ENCODE measurements at regions not wholly inside any gene's neighbourhood (a gene's known extent, or its start where the extent isn't known, plus 50 kb on each side); places are given as distances from the start of the nearest gene placed in this dataset.

DNA sequence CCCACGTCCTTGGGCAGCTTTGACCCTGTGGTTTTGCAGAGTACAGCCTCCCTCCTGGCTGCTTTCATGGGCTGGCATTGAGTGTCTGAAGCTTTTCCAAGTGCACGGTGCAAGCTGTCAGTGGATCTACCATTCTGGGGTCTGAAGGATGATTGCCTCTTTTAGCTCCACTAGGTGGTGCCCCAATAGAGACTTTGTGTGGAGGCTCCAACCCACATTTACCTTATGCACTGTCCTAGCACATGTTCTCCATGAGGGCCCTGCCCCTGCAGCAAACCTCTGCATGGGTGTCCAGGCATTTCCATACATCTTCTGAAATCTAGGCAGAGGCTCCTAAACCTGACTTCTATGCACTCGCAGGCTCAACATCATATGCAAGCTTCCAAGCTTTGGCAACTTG lies 644.2 kb upstream of the CDH9 start:
- DNase-seq, result no peak

DNA sequence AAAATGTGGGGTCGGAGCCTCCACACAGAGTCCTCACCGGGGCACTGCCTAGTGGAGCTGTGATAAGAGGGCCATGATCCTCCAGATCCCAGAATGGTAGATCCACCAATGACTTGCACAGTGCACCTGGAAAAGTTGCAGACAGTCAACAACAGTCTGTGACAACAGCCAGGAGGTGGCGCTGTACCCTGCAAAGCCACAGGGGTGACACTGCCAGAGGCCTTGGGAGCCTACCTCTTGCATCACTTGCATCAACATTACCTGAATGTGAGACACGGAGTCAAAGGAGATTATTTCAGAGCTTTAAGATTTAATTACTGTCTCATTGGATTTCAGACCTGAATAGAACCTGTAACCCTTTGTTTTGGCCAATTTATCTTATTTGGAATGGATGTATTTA lies 614.1 kb upstream of the CDH9 start:
- DNase-seq, result no peak

DNA sequence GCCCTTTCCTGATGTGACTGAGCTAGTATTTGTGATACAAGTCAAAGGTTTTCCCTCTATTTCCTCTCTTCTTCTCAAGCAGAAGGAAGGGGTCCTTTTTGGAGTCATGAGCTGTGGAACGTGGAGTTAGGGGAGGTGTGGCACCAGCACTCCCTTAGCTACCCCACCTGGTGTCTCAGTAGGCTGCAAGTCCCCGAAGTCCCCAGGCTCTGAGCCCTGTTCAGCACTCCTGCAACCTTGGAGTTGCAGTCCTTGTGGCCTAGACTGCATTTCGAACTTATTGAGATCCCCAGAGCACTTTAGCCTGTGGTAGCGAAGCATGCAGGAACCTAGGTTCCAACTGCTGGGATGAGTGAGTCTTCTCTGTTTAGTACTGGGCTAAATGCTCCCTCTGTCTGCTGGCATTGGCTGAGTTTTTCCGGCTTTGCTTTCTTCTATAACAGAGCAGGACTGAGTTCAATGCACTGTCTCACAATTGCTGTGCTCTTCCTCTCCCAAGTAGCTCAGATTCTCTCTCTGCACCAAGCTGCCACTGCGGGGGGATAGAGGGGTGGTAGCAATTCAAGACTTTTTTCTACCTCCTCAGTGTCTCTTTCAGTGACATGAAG lies 600.7 kb upstream of the CDH9 start:
- no peak for DNase-seq

DNA sequence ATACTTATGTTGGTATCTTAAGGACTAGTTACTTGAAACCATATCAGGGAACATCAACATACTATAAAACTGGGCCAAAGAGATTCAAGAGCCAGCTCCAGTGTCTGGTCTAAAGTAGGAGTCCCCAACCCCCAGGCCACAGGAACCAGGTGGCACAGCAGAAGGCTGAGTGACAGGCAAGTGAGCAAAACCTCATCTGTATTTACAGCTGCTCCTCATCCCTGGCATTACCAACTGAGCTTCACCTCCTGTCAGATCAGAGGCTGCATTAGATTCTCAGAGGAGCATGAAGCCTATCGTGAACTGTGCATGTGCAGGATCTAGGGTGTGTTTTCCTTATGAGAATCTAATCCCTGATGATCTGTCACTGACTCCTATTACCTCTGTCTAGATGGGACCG lies 581.6 kb upstream of the CDH9 start:
- no peak for DNase-seq

DNA sequence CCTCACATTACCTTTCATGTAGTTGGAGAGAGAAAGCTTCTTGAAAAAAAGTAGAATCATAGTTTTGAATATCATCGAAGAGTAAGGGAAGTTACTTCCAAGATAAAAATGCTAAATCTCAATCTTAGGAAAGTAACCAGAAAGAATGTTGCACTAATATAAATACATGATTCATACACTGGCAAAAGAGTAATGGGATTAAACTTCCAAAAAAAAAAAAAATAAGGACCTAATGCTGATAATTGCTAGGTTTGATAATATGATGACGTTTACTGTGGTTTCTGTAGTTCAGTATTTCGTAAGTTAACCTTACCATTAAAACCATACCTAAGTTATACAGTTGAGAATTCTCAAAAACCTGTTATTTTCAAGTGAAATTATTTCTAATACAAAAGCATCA lies 573.8 kb upstream of the CDH9 start:
- DNase-seq, result no peak

DNA sequence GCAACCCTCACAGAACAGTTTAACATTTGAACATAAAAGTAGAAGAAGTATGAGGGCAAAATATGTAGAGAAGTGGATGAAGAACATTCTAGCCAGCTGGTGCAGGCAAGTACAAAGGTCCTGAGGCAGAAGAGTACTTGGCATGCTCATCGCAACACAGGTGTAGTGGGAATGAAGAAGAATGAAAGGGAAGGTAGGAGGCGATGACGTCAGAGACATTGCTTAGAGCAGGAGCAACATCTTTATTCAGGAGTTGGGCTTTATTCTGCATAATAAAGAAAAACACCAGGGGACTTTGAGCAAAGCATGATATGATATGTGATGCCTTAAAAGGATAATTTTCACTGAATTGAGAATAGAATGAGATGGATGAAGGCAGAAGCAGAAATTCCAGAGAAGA lies 570.6 kb upstream of the CDH9 start:
- no peak for DNase-seq

DNA sequence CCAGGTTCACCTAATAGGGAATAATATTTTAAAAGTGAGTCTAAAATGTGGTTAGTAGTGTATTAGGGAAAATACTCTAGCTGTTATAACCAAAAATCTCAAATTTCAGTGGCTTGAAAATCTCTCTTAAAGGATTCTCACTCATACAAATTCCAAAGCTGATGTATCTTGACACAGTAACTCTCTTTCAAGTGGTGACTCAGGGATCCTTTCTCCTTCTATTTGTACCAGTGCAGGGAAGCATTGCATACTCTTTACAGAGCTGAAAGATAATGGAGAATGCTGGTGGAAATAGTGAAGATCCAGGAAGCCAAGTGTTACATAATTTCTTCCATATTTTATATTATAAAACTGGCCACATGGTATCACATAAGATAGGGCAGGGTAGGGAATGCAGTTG lies 560.2 kb upstream of the CDH9 start:
- no peak for DNase-seq

DNA sequence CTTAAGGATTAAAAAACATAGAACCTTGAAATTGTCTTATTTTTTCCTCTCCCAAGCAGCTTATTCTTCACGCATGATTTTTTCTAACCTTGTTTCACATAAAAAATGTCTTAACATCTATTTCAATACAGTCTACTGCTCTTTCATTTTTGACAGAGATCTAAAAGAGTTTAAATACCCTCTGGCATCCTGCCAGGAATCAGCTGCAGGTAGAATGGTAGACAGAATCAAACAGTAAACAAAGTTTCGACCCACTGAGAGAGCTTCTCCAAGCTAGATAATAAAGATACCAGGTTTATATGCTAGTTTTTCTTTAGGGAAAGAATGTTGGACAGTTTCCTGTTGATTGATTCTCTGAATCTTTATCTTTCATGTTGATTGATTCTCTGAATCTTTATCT lies 555.8 kb upstream of the CDH9 start:
- peak; percentile 12 for DNase-seq

DNA sequence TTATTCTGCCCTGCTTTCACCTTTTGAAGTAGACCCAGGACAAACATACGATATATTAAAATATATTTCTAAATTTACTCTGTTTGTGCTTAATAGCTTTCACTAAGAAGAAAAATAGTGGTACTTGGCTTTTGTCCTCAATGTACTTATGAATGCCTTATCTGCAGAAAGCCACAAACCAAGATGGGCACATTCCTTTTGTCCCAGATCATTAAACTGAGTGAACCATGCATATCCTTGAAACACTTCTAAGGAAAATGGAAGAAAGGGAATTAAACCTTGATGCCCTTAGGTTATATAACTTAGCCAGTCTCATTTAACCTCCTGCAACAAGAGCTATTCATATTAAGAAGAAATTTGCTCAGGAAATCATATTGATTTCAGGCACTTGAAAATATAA lies 553.8 kb upstream of the CDH9 start:
- no peak for DNase-seq

DNA sequence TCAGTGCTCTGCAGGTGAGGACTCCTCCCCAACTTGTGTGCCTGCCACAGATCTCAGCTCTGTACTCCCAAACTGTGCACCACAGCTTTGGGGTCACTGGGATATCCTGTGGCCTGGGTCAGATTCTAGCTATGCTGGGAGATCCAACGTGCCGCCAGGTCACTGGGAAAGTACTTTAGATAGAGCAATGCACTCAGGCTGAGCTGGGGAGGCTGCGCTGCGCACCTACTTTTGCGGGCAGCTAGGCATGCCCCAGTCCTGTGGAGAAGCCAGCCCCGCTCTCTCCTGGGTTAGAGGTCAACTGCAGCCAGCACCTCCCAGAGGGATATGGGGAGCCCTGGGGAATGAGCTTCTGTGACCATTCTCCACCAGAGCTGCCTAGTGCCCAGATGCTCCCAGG lies 552.1 kb upstream of the CDH9 start:
- no peak for DNase-seq

DNA sequence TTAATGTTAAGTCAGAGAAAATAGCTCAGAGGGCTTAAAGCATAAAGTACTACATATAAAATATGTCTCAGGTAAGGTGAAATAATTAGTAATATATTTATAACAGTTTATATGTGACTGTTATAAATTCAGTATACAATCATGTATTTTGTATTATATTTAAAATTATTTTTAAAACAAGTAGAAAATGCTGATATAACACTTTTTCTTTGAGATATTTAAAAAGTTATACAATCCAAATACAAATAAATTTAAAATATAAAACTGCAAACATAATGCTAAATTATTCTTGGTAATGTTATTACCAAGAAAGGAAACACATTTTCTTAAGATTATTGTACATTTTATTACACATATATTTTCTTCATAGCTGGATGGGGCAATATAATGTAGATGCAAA lies 539.9 kb upstream of the CDH9 start:
- DNase-seq, result no peak

DNA sequence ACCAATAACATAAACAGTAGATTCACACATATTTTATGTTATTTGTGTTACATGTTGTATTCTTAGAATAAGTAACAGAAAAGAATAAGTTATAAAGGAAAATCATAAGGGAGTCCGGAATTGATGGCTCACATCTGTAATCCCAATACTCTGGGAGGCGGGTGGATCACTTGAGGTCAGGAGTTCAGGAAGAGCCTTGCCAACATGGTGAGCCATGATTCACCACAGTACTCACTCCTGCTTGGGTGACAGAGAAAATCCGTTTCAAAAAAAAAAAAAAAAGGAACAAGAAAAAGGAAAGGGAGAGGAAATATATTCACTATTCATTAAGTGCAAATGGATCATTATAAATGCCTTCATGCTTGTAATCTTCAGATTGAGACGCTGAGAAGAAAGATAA lies 533.3 kb upstream of the CDH9 start:
- no peak for DNase-seq

DNA sequence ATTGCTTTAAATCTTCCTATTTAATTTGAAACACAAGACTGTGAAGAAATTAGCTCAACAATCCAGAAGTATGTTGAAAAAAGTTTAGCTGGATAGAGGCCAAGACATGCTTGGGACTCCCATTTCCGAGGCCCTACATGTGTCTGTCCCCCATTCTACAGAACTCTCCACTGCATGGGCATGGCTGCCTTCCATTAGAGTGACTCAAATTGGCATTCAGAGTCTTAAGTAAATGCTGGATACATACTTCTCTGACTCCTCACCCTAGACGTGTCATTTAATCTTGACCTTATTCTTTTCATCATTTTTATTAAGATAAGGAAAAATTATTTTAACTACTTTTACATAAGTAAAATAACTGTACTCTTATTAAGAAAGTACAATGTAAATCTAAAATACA lies 530.4 kb upstream of the CDH9 start:
- DNase-seq, result no peak

DNA sequence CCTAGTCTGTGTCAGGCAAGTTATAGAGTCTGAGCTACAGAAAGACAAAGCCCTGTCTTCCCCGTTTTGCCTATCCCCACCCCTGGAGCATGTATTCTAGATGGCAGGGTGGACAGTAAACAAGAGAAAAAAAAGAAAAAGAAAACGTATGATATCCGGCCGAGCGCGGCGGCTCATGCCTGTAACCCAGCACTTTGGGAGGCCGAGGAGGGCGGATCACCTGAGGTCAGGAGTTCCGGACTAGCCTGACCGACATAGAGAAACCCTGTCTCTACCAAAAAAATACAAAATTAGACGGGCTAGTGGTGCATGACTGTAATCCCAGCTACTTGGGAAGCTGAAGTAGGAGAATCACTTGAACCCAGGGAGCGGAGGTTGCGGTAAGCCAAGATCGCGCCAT lies 523.0 kb upstream of the CDH9 start:
- DNase-seq, result no peak

DNA sequence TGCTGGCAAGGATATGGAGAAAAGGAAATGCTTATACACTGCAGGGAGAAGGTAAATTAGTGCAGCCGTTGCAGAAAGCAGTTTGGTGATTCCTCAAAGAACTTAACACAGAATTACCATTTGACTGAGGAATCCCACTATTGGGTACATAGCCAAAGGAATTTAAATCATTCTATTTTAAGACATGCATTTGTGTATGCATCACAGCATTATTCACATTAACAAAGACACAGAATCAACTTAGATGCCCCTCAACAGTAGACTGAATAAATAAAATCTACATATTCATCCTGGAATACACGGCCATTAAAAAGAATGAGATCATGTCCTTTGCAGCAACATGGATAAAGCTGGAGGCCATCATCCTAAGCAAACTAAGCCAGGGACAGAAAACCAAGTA lies 510.1 kb upstream of the CDH9 start:
- DNase-seq, result no peak

DNA sequence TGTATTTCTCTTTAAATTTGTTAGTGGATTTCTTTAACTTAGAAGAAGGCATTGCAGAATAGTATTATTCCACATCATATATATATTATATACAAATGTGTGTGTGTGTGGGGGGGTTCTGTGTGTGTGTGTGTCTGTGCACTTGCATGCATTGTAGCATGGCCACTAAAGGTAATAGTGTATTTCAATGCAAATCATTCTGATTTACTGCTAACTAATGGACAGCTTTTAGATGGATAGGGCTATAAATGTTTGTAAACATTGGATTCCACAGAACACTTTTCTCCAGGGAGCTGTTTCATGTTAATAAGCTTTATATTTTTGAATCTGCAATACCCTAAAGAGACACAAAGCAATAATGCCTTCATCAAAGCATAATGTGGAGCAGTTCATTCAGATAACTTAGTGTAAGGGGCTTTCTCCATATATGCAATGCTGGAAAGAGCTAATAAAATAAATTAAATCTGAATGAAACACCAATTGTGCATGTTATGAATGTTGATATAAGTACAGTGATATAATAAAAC lies 496.7 kb upstream of the CDH9 start:
- peak; percentile 10 for DNase-seq

DNA sequence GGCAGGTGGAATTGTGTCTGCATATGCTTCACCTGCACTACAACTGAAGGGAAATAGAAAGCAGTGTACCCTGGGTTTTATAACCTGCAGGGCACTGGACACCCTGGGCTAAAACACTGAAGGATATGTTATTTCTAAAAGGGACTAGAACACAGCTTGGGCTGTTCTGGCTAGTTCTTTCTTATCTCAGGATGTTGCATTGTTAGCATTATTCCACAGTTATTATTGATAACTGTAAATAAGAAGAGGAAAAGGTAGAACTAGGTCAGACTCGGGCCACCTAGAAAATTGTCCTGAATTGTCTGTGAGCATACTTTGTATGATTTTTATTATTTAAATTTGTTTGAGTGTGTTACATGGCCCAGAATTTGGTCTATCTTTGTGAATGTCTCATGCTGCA lies 493.9 kb upstream of the CDH9 start:
- no peak for DNase-seq

DNA sequence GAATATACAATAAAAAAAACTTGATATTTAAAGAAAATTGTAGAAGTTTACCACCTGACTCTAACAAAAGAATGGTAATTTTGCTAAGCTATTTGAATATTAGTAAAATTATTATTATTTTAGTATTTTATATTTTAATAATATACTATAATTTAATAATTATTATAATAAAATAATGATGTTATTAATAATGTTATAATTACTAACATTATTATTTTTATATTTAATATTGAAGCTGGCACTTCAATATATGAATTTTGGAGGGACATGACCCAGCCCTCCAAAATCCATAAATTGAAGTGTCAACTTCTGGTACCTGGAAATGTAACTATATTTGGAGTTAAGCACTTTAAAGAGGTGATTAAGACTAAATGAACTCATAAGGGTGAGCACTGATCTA lies 486.1 kb upstream of the CDH9 start:
- no peak for DNase-seq

DNA sequence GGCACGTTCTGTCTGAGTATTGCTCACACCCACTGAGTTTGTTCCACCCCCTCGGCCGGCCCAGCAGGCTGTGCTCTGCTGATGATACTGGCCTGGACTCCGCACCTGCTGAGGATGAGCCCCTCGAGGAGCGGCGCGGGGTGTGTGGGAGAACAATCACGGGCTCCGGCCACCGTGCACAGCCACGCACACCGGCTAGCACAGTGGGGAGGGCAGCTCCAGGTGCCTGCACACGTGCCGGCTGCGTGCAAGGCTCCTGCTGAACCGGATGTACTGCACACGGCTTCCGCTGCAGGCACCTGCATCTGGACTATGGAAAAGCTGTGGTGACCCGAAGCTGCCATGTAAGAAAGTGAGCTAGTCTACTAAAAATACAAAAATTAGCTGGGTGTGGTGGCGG lies 485.2 kb upstream of the CDH9 start:
- no peak for DNase-seq

DNA sequence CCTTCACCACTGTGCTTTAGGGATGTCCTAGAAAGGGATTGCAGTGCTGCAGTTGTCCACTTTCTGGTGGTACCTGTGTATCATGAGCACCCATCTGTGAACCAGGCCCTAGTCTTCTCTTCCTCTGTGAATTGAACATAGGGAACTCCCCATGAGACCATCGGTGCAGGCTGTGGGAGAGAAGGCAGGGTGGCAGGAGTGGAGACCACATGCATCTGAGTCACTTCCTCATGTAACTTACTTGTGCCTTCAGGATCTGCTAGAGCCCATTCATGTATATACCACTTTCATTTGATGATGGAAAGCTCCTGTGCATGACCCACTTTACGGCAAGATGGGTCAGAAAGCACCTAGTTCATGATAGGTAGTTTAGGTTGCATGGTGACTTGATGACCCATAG lies 478.1 kb upstream of the CDH9 start:
- DNase-seq, result no peak

DNA sequence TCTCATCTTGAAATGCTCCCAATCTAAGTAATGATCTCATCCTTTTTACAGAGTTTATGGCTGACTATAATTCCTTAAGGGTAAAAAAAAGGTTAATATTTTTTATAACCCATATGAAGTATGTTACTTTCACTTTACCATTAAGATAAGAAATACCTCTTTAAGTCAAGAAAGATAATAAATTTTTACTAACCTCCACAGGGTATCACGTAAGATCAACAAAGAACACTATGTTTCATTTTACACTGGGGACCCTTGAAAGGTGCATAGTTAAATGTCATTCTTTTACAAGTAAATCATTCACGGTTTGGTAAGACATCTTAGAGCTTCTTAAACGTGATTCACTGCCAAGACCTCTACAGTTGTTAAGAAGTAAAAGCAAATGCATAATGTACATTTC lies 472.7 kb upstream of the CDH9 start:
- DNase-seq, result no peak

DNA sequence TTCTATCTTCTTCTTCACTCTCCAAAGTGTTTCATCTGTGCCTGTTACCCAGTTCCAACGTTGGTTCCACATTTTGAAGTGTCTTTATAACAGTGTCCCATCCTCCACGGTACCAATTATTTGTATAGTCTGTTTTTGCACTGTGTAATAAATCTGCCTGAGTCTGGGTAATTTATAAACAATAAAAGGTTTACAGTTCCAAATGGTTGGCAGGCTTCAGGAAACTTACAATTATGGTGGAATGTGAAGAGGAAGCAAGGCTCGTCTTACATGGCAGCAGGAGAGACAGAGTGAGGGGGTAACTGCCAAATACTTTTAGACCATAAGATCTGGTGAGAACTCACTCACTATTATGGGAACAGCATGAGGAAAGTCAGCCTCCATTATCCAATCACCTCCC lies 465.4 kb upstream of the CDH9 start:
- DNase-seq, result no peak

DNA sequence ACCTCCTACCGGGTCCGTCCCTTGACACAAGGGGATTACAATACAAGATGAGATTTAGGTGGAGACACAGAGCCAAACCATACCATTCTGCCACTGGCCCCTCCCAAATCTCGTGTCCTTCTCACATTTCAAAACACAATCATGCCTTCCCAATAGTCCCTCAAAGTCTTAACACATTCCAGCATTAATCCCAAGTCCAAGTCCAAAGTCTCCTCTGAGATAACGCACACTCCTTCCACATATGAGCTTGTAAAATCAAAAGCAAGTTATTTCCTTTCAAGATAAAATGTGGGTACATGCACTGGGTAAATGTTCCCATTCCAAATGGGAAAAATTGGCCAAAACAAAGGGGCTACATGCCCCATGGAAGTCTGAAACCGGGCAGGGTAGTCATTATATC lies 463.9 kb upstream of the CDH9 start:
- no peak for DNase-seq

DNA sequence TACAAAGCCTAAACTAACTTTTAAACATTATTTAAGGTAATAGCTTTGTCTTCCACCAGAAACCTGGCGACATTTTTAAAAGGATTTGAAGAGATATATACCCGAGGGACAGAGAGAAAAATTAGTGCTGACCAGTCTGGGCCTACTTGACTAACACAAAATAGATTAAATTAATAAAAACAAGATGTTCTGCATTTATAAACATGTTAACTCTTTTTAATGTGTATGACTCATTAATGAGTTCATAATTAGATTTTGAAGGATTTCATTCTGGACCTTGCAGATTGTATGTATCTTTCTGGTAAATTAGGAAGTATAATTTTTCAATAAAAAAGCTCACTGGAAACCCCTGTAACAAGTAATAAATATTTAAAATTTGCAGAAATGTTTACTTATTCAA lies 459.1 kb upstream of the CDH9 start:
- DNase-seq, result no peak

DNA sequence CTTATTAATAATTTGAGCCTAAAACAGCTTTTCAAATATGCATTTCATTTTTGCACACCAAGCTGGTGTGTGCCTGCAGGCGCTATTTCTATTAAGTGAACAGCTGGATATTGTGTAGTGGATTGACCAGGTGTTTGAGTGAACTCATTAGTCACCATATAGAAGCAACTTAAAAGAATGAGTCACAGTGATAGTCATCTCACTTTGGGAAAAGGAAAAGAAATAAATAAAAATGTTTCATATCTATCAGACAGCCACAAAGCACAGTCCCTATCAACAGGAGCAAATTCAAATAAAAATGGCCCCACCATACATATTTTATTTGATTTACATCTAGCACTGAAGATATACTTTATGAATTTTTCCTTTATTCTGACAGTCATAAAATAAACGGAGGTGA lies 456.5 kb upstream of the CDH9 start:
- DNase-seq, result no peak
